Hepatocyte (in vitro differentiated cells): ENCODE measurements at regions not wholly inside any gene's neighbourhood (a gene's known extent, or its start where the extent isn't known, plus 50 kb on each side); places are given as distances from the start of the nearest gene placed in this dataset.

Experiments
- DNase-seq: peaks from one replicate; pipeline ENCODE4 v3.0.0-alpha.2; 2016; ENCODE audit warnings: low spot score
- H2AFZ ChIP-seq: fragments of 200-600 bp; sonication (generic); 2 replicates; pipeline ENCODE4 v1.6.0; 2016; ENCODE audit warnings: antibody characterized with exemption, mild to moderate bottlenecking
- H3K27ac ChIP-seq: fragments of 200-600 bp; sonication (generic); 2 replicates; pipeline ENCODE4 v1.5.1; 2016; ENCODE audit warnings: mild to moderate bottlenecking
- H3K27me3 ChIP-seq: fragments of 200-600 bp; sonication (generic); 2 replicates; pipeline ENCODE4 v1.6.1; 2016
- H3K36me3 ChIP-seq: fragments of 200-600 bp; sonication (generic); replicated peaks from 2 replicates; pipeline ENCODE4 v1.5.1; 2016; ENCODE audit warnings: low read depth; ENCODE audit not compliant: insufficient read depth
- H3K4me1 ChIP-seq: fragments of 200-600 bp; sonication (generic); 2 replicates; pipeline ENCODE4 v1.5.1; 2016; ENCODE audit warnings: mild to moderate bottlenecking, moderate library complexity; ENCODE audit not compliant: insufficient read depth
- H3K4me2 ChIP-seq: fragments of 200-600 bp; sonication (generic); 2 replicates; pipeline ENCODE4 v1.6.0; 2016
- H3K4me3 ChIP-seq: fragments of 200-600 bp; sonication (generic); 2 replicates; pipeline ENCODE4 v1.5.1; 2016; ENCODE audit warnings: mild to moderate bottlenecking
- H3K79me2 ChIP-seq: fragments of 200-600 bp; sonication (generic); 2 replicates; pipeline ENCODE4 v1.6.0; 2017; ENCODE audit warnings: mild to moderate bottlenecking
- H3K9me2 ChIP-seq: fragments of 200-600 bp; sonication (generic); replicated peaks from 2 replicates; pipeline ENCODE4 v1.6.0; 2017; ENCODE audit warnings: mild to moderate bottlenecking; ENCODE audit not compliant: insufficient read depth
- H3K9me3 ChIP-seq: fragments of 200-600 bp; sonication (generic); 2 replicates; pipeline ENCODE4 v1.5.1; 2016; ENCODE audit warnings: low read depth, mild to moderate bottlenecking
- H4K20me1 ChIP-seq: fragments of 200-600 bp; sonication (generic); 2 replicates; pipeline ENCODE4 v1.6.0; 2016; ENCODE audit warnings: mild to moderate bottlenecking; ENCODE audit not compliant: insufficient read depth, poor library complexity, severe bottlenecking
- EZH2 ChIP-seq: fragments of 200-600 bp; sonication (generic); IDR thresholded peaks from 2 replicates; pipeline ENCODE4 v1.6.1; 2016; ENCODE audit warnings: antibody characterized with exemption, mild to moderate bottlenecking, borderline replicate concordance
- EZH2phosphoT487 ChIP-seq: fragments of 200-600 bp; sonication (generic); IDR thresholded peaks from one replicate; pipeline ENCODE4 v1.6.1; 2018; ENCODE audit warnings: antibody characterized with exemption, mild to moderate bottlenecking, low read depth, moderate library complexity; ENCODE audit not compliant: unreplicated experiment, severe bottlenecking
- WGBS: methylation state at CpG from one replicate; pipeline ENCODE4 v1.1.6; 2016; ENCODE audit warnings: low lambda C conversion rate; ENCODE audit errors: missing lambda C conversion rate; 5-methylcytosine and 5-hydroxymethylcytosine counted together
- TF ChIP-seq, protein P1 (sequence below): fragments of 200-600 bp; sonication (generic); IDR thresholded peaks from 2 replicates; pipeline ENCODE4 v1.5.1; 2016; ENCODE audit warnings: antibody characterized with exemption, mild to moderate bottlenecking; ENCODE audit not compliant: poor library complexity

GRCh38 chr6:151757506-151757955 lies 50.0 kb upstream of the ESR1 start:
- Histone ChIP-seq H3K36me3 (no peaks in the 10 kb centered on the region), H3K27ac (peak overlapping the region; percentile 81), H4K20me1 (no peaks in the 10 kb centered on the region), H3K27me3 (no peaks in the 10 kb centered on the region), H2AFZ (peak overlapping the region; percentile 15), H3K4me1 (peaks cover 10% of the 10 kb centered on the region), H3K79me2 (no peaks in the 10 kb centered on the region), H3K9me2 (no peaks in the 10 kb centered on the region), H3K4me2 (no peak overlapping the region), H3K9me3 (no peaks in the 10 kb centered on the region), H3K4me3 (no peak overlapping the region)
- TF ChIP-seq EZH2phosphoT487 = no peak
- TF ChIP-seq, protein P1, sequence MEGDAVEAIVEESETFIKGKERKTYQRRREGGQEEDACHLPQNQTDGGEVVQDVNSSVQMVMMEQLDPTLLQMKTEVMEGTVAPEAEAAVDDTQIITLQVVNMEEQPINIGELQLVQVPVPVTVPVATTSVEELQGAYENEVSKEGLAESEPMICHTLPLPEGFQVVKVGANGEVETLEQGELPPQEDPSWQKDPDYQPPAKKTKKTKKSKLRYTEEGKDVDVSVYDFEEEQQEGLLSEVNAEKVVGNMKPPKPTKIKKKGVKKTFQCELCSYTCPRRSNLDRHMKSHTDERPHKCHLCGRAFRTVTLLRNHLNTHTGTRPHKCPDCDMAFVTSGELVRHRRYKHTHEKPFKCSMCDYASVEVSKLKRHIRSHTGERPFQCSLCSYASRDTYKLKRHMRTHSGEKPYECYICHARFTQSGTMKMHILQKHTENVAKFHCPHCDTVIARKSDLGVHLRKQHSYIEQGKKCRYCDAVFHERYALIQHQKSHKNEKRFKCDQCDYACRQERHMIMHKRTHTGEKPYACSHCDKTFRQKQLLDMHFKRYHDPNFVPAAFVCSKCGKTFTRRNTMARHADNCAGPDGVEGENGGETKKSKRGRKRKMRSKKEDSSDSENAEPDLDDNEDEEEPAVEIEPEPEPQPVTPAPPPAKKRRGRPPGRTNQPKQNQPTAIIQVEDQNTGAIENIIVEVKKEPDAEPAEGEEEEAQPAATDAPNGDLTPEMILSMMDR = no peak
- TF ChIP-seq EZH2 = no peak
- peak; percentile 15 for DNase-seq
- 57% methylated on average over 5 of the region's 5 CpGs for WGBS
